ENCODE measurements at regions not wholly inside any gene's neighbourhood (a gene's known extent, or its start where the extent isn't known, plus 50 kb on each side); places are given as distances from the start of the nearest gene placed in this dataset.

- TF ChIP-seq CTCF (optimal IDR thresholded peaks at IDR 0.05 in 1 of 3, IDR thresholded peaks at IDR 0.05 in 1 of 3, conservative IDR thresholded peaks at IDR 0.05 in 1 of 3; ENCODE audit: extremely low read depth in 1 of 3, insufficient read depth in 2 of 3, low read length in 3 of 3) (no peak), EZH2 (IDR thresholded peaks at IDR 0.05; ENCODE audit: low read length) (no peak)
These were observed 355.6 kb downstream of the TNS1 start for GRCh38 chr2:217647226-217647625.

Data from keratinocyte (primary cell).